LNCaP clone FGC (cell line): ENCODE measurements at regions not wholly inside any gene's neighbourhood (a gene's known extent, or its start where the extent isn't known, plus 50 kb on each side); places are given as distances from the start of the nearest gene placed in this dataset.
A peak's percentile ranks its signal among the peaks of the same experiment; 100 is the strongest.

ENCODE experiments used
- DNase-seq: peaks from one replicate; pipeline ENCODE4 v3.0.0-alpha.2; 2011; ENCODE audit warnings: low read depth
- H3K4me3 ChIP-seq: 2 replicates; pipeline ENCODE4 v1.5.1; 2011; ENCODE audit warnings: mild to moderate bottlenecking, low read depth, low read length, control low read depth
- CTCF ChIP-seq: IDR thresholded peaks from 2 replicates; pipeline ENCODE4 v1.5.1; 2012; ENCODE audit warnings: mild to moderate bottlenecking; ENCODE audit not compliant: control insufficient read depth, insufficient read depth; ENCODE audit errors: extremely low read depth

GRCh38 chr10:24149640-24150039 lies 59.3 kb upstream of the KIAA1217 start:
- no peak for TF ChIP-seq CTCF
- no peak for DNase-seq

GRCh38 chr10:24150853-24151252 lies 58.1 kb upstream of the KIAA1217 start:
- DNase-seq = no peak
- H3K4me3 ChIP-seq = no peak overlapping the region
- TF ChIP-seq CTCF = no peak

More at GRCh38 chr10:24149640-24150039, 59.3 kb upstream of the KIAA1217 start:
- no peak overlapping the region for H3K4me3 ChIP-seq

GRCh38 chr10:24152270-24152669 lies 56.7 kb upstream of the KIAA1217 start:
- H3K4me3 ChIP-seq = no peak overlapping the region
- no peak for TF ChIP-seq CTCF
- no peak for DNase-seq

- no peak for TF ChIP-seq CTCF
- no peak for DNase-seq
These were observed 55.9 kb upstream of the KIAA1217 start for GRCh38 chr10:24153031-24153430.

GRCh38 chr10:24153537-24153936 lies 55.4 kb upstream of the KIAA1217 start:
- TF ChIP-seq CTCF = no peak
- peak; percentile 41 for DNase-seq
- H3K4me3 ChIP-seq = no peak overlapping the region

More at GRCh38 chr10:24153031-24153430, 55.9 kb upstream of the KIAA1217 start:
- H3K4me3 ChIP-seq = no peak overlapping the region

GRCh38 chr10:24156686-24157085 lies 52.3 kb upstream of the KIAA1217 start:
- no peak for DNase-seq
- no peak for TF ChIP-seq CTCF
- H3K4me3 ChIP-seq = no peak overlapping the region

GRCh38 chr10:24157567-24157966 lies 51.4 kb upstream of the KIAA1217 start:
- TF ChIP-seq CTCF = no peak
- no peak for DNase-seq
- H3K4me3 ChIP-seq = no peak overlapping the region
